GM20431 (cell line): ENCODE measurements at regions not wholly inside any gene's neighbourhood (a gene's known extent, or its start where the extent isn't known, plus 50 kb on each side); places are given as distances from the start of the nearest gene placed in this dataset.

Experiments used
- in situ Hi-C: fragments of 300-500 bp; cut with MseI, MboI; formaldehyde crosslinking; loops from one replicate; pipeline ENCODE4 v1.15.0; 2020; ENCODE audit warnings: low sequenced_read_pairs; ENCODE audit not compliant: unreplicated experiment

DNA sequence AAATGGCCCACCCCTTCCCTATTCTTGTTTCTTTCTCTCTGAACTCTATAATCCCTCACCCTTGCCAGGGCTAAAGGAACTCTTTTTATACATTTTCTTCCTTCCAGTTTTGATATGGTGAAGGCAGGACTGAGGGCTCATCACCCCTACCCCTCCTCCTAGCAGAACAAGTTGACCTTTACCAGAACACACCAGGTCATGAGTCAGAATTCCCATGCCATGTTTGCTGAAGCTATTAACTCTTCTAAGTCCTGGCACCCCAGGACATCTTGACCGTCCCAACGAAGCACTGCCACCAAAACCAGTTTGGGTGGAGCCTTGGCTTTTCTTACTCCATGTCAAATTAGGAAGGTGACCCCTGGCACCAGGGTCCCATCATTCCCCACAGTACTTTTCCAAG lies 57.5 kb upstream of the DYNLT3 start:
- in situ Hi-C loops: no loop called here

DNA sequence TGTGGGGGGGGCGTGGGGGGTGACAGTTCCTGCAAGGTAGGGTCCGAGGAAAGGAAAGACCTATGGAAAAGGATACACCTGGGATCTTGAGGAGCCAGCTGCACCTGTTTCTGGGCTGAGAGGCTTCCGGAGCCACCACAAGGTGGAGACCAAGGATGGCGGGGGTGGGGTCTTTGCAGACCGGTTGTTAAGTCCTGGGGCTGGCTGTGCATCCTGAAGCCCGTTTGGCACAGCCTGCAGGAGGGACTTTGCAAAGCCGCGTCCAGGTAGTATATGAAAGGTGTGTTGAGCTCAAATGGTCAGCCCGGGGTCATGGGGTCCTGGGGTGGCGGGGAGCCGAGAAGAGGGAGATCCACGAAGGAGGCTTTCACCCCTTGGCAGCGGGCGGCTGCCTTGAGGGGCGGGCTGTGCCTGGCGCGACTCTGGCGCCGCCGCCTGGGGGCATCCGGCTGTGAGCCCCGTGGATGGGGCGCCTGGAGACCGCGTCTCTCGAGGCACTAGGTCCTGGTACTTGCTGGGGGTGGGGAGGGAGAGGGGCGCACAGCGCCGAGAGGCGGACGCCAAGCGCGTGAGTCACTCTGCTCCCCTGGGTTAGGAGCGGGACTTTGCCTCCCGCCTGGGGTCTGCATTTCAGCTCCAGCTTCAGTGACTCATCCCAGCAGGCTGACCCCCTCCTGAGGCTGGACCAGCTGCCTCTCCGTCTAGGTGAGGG lies 58.2 kb upstream of the DYNLT3 start:
- in situ Hi-C loops: no loop called here

GRCh38 chrX:37906357-37906756 lies 59.0 kb upstream of the DYNLT3 start:
- in situ Hi-C loops: no loop called here

DNA sequence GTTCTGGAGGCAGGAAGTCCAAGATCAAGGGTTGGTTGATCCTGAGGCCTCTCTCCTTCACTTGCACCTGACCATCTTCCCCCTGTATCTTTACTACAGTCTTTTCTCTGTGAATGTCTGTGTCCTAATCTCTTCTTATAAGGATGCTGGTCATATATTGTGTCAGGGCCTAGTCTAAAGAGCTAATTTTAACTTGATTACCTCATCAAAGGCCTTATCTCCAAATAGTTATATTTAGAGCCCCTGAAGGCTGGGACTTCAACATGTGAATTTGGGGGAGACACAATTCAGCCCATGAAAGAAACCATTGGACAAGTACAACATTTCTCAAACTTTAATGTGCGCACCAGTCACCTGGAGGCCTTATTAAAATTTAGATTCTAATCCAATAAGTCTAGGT lies 62.8 kb upstream of the DYNLT3 start:
- in situ Hi-C loops: no loop called here

DNA sequence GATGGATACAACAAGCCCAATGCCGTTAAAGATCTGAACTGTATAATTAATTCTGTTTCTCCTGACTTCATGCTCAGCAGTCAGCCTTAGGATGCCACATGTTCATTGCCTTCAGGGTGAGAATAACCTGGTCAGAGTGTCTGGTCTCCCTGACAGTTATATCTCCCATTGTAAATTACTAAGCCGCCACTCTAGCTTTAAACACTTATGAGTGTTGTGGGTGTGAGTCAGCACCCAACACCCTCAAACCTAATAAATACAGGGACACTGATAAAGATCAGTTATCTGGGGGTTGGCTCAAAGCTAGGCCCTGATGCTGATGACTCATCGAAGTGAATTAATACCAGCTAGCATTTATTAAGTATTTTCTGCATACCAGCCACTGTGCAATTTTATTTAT lies 64.9 kb upstream of the DYNLT3 start:
- in situ Hi-C loops: no loop called here

DNA sequence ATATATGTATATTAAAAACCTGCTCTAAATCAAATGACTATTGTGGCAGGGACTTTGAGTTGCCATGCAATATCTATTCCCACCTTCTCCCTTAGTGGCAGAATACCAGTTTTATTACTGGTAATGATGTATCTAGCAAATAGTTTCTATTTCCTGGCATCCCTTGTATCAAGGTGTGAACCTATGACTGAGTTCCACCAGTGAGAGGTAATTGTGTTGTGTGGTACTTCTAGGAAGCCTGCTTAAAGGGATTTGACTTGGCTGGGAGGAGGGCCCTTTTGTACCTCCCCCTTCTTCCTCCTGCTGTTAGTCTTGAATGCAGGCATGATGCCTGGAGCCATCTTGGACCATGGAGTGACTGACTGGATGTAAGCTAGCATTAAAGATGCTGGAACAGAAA lies 65.4 kb upstream of the DYNLT3 start:
- in situ Hi-C loops: no loop called here

DNA sequence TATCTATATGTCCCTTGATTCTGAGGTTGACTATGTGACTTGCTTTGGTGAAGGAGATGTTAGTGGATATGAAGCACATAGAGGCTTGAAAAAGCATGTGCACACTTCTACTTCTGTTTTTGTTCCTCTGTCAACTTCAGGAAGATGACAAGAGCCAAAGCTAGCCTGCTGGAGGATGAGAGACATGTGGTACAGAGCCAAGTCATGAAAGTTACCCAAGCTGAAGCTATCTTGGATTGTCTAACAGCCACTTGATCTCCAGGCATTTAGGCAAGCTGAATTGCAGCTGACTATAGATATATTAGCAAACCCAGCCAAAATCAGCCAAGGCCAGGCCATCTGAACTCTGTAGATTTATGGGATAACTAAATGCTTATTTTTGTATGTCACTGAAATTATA lies 70.8 kb upstream of the DYNLT3 start:
- in situ Hi-C loops: no loop called here

GRCh38 chrX:37918703-37919102 lies 71.3 kb upstream of the DYNLT3 start:
- in situ Hi-C loops: no loop called here

- in situ Hi-C loops: no loop called here
Measured at GRCh38 chrX:37921758-37922157, 74.4 kb upstream of the DYNLT3 start.

DNA sequence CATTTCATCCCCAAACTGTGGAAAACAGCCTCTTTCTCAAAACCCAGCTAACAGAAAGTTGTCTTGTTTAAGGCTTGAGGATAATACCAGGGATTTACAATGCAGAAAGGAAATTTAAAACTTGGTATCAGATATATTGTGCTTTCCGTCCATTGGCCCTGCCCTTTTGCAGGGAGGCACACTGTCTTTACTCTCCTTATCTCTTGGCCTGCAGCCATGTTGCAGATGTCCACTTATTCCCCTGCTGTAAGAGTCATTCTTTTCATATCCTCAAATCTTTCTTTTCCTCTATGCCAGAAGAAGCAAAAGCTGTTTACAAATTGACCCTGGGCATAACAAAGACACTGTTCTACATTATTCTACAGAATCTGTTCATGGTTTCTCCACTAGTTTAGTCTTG lies 75.6 kb upstream of the DYNLT3 start:
- in situ Hi-C loops: no loop called here

DNA sequence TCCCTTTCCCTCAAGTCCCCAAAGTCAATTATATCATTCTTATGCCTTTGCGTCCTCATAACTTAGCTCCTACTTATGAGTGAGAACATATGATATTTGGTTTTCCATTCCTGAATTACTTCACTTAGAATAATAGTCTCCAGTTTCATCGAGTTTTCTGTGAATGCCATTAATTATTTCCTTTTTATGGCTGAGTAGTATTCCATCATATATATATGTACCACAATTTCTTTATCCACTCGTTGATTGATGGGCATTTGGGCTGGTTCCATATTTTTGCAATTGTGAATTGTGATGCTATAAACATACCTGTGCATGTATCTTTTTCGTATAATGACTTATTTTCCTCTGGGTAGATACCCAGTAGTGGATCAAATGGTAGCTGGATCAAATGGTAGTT lies 78.4 kb upstream of the DYNLT3 start:
- in situ Hi-C loops: loop anchor here (25.0 kb wide), 1 partner anchor 237 kb away; no protein-coding TSS in a partner anchor

GRCh38 chrX:37926700-37927099 lies 79.3 kb upstream of the DYNLT3 start:
- in situ Hi-C loops: loop anchor here (25.0 kb wide), 1 partner anchor 236 kb away; no protein-coding TSS in a partner anchor

GRCh38 chrX:37942170-37942569 lies 64.2 kb upstream of the SYTL5 start:
- in situ Hi-C loops: loop anchor here (25.0 kb wide), 1 partner anchor 220 kb away; no protein-coding TSS in a partner anchor

- in situ Hi-C loops: loop anchor here (25.0 kb wide), 1 partner anchor 219 kb away; no protein-coding TSS in a partner anchor
Measured at GRCh38 chrX:37943554-37944344, 62.6 kb upstream of the SYTL5 start.

DNA sequence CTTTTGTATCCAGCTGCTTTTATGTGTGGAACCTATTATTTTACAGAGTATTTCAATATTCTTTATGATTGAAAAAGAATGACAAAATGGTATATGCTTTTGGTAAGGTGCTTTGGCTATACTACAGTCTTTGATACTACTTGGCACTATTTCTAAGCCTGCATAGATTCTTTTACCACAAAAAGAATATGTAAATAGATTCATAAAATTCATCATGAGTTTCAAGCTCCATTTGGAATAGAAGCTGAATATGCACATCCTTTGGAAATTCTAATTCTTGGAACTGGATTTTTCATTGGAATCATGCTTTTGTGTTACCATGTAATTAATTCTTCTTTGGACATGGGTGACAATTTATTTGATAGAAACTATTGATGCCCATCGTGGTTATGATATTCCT lies 60.2 kb upstream of the SYTL5 start:
- in situ Hi-C loops: loop anchor here (25.0 kb wide), 1 partner anchor 216 kb away; no protein-coding TSS in a partner anchor

DNA sequence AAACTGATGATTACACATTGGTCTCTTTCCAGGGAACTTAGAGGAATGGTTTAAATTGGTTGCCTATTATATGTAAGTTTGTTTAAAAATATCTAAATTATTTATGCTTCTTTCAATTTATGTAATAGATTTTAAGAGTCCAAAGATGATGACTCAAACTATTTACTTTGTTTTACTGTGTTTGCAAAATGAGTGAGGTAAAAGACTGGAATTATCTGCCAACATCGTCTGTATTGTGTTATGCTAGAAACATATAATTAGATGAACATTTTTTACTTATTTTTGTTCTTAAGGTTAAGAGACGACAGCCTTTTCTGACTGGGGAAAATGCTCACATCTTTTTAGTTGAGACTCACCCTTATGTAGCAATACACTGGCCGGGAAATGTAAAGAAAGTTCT lies 51.1 kb upstream of the SYTL5 start:
- in situ Hi-C loops: no loop called here

DNA sequence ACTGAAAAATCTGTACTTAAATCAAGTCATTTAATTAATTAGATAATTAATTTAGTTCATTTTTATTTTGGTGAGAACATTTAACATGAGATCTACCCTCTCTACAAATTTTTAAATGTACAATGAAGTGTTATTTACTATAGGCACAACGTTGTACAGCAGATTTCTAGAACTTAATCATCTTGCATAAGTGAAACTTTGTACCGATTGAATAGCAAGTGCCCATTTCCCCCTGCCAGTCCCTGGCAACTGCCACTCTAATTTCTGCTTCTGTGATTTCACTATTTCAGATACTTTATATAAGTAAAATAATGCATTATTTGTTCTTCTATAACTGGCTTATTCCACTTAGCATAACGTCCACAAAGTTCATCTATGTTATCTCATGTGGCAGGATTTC lies 50.1 kb upstream of the SYTL5 start:
- in situ Hi-C loops: no loop called here
